Liver (tissue), 8 donors: ENCODE measurements at regions not wholly inside any gene's neighbourhood (a gene's known extent, or its start where the extent isn't known, plus 50 kb on each side); places are given as distances from the start of the nearest gene placed in this dataset.

Experiments used
- DNase-seq: peaks from one replicate; pipeline ENCODE4 v3.0.0-alpha.2; 2017; ENCODE audit warnings: low spot score
- H3K27ac ChIP-seq, 2 donors: one replicate each; pipeline ENCODE4 v1.7.0; 2013; ENCODE audit warnings: inconsistent platforms in 2 of 2, low read length in 2 of 2, control low read depth in 1 of 2, low read depth in 1 of 2, mild to moderate bottlenecking in 1 of 2
- H3K27me3 ChIP-seq, 4 donors: one replicate each; pipeline versions ENCODE4 v1.6.1 to v1.7.0; 2013; ENCODE audit warnings: low read length in 3 of 4, inconsistent platforms in 1 of 4, mild to moderate bottlenecking in 1 of 4, moderate library complexity in 1 of 4; ENCODE audit not compliant: control insufficient read depth in 4 of 4, insufficient read depth in 4 of 4
- H3K36me3 ChIP-seq, 4 donors: one replicate each; pipeline versions ENCODE4 v1.6.1 to v1.7.0; 2013; ENCODE audit warnings: low read length in 3 of 4, mild to moderate bottlenecking in 3 of 4, low read depth in 1 of 4, moderate library complexity in 1 of 4; ENCODE audit not compliant: control insufficient read depth in 4 of 4, insufficient read depth in 3 of 4
- H3K4me1 ChIP-seq, 4 donors: one replicate each; pipeline versions ENCODE4 v1.6.1 to v1.7.0; 2013; ENCODE audit warnings: low read length in 3 of 4, mild to moderate bottlenecking in 3 of 4, moderate library complexity in 1 of 4; ENCODE audit not compliant: control insufficient read depth in 4 of 4, insufficient read depth in 4 of 4
- H3K4me3 ChIP-seq, 3 donors: one replicate each; pipeline versions ENCODE4 v1.6.1 to v1.7.0; 2013; ENCODE audit warnings: low read length in 3 of 3, control low read depth in 1 of 3, low read depth in 1 of 3, mild to moderate bottlenecking in 1 of 3
- H3K9ac ChIP-seq, 2 donors: one replicate each; pipeline ENCODE4 v1.7.0; 2013; ENCODE audit warnings: low read length in 2 of 2, mild to moderate bottlenecking in 2 of 2, moderate library complexity in 2 of 2, control low read depth in 1 of 2, low read depth in 1 of 2
- H3K9me3 ChIP-seq, 4 donors: one replicate each; pipeline versions ENCODE4 v1.6.1 to v1.7.0; 2013; ENCODE audit warnings: low read length in 3 of 4; ENCODE audit not compliant: control insufficient read depth in 4 of 4
- EGR1 ChIP-seq, 2 donors: IDR thresholded peaks; 2 replicates each; pipeline ENCODE4 v1.6.1; 2016 to 2018; ENCODE audit warnings: antibody characterized with exemption in 2 of 2, low read depth in 2 of 2
- FOXA1 ChIP-seq: IDR thresholded peaks from 2 replicates; pipeline ENCODE4 v1.6.1; 2016; ENCODE audit warnings: antibody characterized with exemption
- FOXA2 ChIP-seq: IDR thresholded peaks from 2 replicates; pipeline ENCODE4 v1.6.1; 2016; ENCODE audit warnings: antibody characterized with exemption
- GABPA ChIP-seq, 2 donors: IDR thresholded peaks in 1 of 2; conservative IDR thresholded peaks in 1 of 2; 2 replicates each; pipeline ENCODE4 v1.6.1; 2016; ENCODE audit warnings: antibody characterized with exemption in 2 of 2, mild to moderate bottlenecking in 1 of 2, moderate library complexity in 1 of 2
- HNF4A ChIP-seq, 2 donors: conservative IDR thresholded peaks; 2 replicates each; pipeline ENCODE4 v1.6.1; 2016; ENCODE audit warnings: antibody characterized with exemption in 2 of 2, mild to moderate bottlenecking in 2 of 2
- HNF4G ChIP-seq: IDR thresholded peaks from 2 replicates; pipeline ENCODE4 v1.6.1; 2016; ENCODE audit warnings: antibody characterized with exemption
- JUND ChIP-seq, 2 donors: IDR thresholded peaks; 2 replicates each; pipeline ENCODE4 v1.6.1; 2016; ENCODE audit warnings: antibody characterized with exemption in 2 of 2
- NR2F2 ChIP-seq: IDR thresholded peaks from 2 replicates; pipeline ENCODE4 v1.6.1; 2016; ENCODE audit warnings: antibody characterized with exemption
- RXRA ChIP-seq, 2 donors: IDR thresholded peaks; 2 replicates each; pipeline ENCODE4 v1.6.1; 2017 to 2018; ENCODE audit warnings: antibody characterized with exemption in 2 of 2, mild to moderate bottlenecking in 1 of 2
- SP1 ChIP-seq: IDR thresholded peaks from 2 replicates; pipeline ENCODE4 v1.6.1; 2018; ENCODE audit warnings: antibody characterized with exemption, mild to moderate bottlenecking
- YY1 ChIP-seq: IDR thresholded peaks from 2 replicates; pipeline ENCODE4 v1.6.1; 2016; ENCODE audit warnings: antibody characterized with exemption, mild to moderate bottlenecking
- WGBS: extraction: QIAGEN DNeasy Blood & Tissue Kit; methylation state at CpG from one replicate; pipeline ENCODE4 v1.1.7; 2013; 5-methylcytosine and 5-hydroxymethylcytosine counted together
- TF ChIP-seq, protein P1 (sequence below): fragments of 150-350 bp; IDR thresholded peaks from 2 replicates; pipeline ENCODE4 v1.5.1; 2017; ENCODE audit warnings: improper control_type of control experiment, low read depth, low read length; ENCODE audit not compliant: missing input control
- TF ChIP-seq, protein P2 (sequence below): IDR thresholded peaks from 2 replicates; pipeline ENCODE4 v1.6.1; 2016; ENCODE audit warnings: antibody characterized with exemption
- TF ChIP-seq, protein P3 (sequence below): IDR thresholded peaks from 2 replicates; pipeline ENCODE4 v1.6.1; 2016; ENCODE audit warnings: antibody characterized with exemption
- TF ChIP-seq, protein P4 (sequence below): IDR thresholded peaks from 2 replicates; pipeline ENCODE4 v1.6.1; 2016; ENCODE audit warnings: antibody characterized with exemption, mild to moderate bottlenecking
- donor health status: healthy.
- donor health status: healthy.
- donor health status: healthy.
- donor health status: healthy.
- donor health status: healthy.

DNA sequence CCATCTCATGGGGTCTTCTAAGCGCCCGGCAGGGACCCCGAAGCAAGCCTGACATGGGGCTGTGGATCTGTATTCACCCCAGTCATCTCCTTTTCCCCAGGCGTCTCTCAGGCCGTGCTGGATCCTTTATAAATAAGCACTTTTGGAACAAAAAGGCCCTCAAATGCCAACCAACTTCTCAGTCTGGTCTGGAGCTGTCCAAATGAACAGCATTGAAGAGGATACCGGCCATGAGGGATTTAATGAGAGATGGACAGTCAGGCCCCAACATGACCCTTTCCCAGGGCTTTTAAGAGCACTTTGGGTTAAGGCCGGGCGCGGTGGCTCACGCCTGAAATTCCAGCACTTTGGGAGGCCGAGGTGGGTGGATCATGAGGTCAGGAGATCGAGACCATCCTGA, 89.2 kb upstream of the SPATA12 start:
- no peaks in the 10 kb centered on the region for H3K4me1 ChIP-seq
- 91% methylated on average over 12 of the region's 12 CpGs for WGBS
- no peak for DNase-seq
- no peaks in the 10 kb centered on the region for H3K27me3 ChIP-seq
- H3K9me3 ChIP-seq, result no peaks in the 10 kb centered on the region
- H3K4me3 ChIP-seq, result no peak overlapping the region
- no peak overlapping the region for H3K27ac ChIP-seq
- no peaks in the 10 kb centered on the region for H3K36me3 ChIP-seq
- no peak overlapping the region for H3K9ac ChIP-seq
- TF ChIP-seq HNF4A (conservative IDR thresholded peaks at IDR 0.05) (no peak), GABPA (IDR thresholded peaks at IDR 0.05 in 1 of 2, conservative IDR thresholded peaks at IDR 0.05 in 1 of 2) (no peak), EGR1 (IDR thresholded peaks at IDR 0.05; ENCODE audit: low read depth in 2 of 2) (no peak), NR2F2 (no peak), FOXA1 (no peak), YY1 (no peak), FOXA2 (no peak), JUND (IDR thresholded peaks at IDR 0.05) (no peak)
- TF ChIP-seq, protein P1, sequence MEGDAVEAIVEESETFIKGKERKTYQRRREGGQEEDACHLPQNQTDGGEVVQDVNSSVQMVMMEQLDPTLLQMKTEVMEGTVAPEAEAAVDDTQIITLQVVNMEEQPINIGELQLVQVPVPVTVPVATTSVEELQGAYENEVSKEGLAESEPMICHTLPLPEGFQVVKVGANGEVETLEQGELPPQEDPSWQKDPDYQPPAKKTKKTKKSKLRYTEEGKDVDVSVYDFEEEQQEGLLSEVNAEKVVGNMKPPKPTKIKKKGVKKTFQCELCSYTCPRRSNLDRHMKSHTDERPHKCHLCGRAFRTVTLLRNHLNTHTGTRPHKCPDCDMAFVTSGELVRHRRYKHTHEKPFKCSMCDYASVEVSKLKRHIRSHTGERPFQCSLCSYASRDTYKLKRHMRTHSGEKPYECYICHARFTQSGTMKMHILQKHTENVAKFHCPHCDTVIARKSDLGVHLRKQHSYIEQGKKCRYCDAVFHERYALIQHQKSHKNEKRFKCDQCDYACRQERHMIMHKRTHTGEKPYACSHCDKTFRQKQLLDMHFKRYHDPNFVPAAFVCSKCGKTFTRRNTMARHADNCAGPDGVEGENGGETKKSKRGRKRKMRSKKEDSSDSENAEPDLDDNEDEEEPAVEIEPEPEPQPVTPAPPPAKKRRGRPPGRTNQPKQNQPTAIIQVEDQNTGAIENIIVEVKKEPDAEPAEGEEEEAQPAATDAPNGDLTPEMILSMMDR, result no peak
- TF ChIP-seq, protein P2, sequence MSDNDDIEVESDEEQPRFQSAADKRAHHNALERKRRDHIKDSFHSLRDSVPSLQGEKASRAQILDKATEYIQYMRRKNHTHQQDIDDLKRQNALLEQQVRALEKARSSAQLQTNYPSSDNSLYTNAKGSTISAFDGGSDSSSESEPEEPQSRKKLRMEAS, result no peak
- TF ChIP-seq, protein P3, sequence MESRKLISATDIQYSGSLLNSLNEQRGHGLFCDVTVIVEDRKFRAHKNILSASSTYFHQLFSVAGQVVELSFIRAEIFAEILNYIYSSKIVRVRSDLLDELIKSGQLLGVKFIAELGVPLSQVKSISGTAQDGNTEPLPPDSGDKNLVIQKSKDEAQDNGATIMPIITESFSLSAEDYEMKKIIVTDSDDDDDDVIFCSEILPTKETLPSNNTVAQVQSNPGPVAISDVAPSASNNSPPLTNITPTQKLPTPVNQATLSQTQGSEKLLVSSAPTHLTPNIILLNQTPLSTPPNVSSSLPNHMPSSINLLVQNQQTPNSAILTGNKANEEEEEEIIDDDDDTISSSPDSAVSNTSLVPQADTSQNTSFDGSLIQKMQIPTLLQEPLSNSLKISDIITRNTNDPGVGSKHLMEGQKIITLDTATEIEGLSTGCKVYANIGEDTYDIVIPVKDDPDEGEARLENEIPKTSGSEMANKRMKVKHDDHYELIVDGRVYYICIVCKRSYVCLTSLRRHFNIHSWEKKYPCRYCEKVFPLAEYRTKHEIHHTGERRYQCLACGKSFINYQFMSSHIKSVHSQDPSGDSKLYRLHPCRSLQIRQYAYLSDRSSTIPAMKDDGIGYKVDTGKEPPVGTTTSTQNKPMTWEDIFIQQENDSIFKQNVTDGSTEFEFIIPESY, result no peak
- TF ChIP-seq, protein P4, sequence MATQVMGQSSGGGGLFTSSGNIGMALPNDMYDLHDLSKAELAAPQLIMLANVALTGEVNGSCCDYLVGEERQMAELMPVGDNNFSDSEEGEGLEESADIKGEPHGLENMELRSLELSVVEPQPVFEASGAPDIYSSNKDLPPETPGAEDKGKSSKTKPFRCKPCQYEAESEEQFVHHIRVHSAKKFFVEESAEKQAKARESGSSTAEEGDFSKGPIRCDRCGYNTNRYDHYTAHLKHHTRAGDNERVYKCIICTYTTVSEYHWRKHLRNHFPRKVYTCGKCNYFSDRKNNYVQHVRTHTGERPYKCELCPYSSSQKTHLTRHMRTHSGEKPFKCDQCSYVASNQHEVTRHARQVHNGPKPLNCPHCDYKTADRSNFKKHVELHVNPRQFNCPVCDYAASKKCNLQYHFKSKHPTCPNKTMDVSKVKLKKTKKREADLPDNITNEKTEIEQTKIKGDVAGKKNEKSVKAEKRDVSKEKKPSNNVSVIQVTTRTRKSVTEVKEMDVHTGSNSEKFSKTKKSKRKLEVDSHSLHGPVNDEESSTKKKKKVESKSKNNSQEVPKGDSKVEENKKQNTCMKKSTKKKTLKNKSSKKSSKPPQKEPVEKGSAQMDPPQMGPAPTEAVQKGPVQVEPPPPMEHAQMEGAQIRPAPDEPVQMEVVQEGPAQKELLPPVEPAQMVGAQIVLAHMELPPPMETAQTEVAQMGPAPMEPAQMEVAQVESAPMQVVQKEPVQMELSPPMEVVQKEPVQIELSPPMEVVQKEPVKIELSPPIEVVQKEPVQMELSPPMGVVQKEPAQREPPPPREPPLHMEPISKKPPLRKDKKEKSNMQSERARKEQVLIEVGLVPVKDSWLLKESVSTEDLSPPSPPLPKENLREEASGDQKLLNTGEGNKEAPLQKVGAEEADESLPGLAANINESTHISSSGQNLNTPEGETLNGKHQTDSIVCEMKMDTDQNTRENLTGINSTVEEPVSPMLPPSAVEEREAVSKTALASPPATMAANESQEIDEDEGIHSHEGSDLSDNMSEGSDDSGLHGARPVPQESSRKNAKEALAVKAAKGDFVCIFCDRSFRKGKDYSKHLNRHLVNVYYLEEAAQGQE, result no peak

DNA sequence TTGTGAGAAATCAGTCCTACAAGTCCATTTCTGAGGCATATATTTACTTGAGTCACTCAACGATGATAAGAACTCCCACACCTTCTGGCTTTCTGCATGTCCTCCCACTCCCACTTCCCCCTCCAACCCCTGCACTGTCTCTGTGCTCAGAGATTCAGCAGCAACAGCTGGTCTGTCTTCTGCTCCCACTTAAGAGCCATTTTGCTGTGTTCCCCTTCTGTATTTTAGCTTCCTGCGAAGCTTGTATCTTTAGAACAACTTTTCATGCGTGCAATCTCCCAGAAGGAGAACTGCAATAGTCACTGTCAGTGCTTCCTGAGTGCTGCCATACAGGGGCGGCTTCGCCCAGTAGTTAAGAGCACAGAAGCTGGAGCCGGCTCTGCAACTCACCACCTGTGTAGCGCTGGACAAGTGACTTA, 90.0 kb upstream of the SPATA12 start:
- TF ChIP-seq RXRA (IDR thresholded peaks at IDR 0.05), result no peak
- TF ChIP-seq HNF4G, result no peak
- TF ChIP-seq FOXA1, result no peak
- TF ChIP-seq SP1, result no peak
- TF ChIP-seq NR2F2, result no peak
- Histone ChIP-seq H3K27me3 (no peaks in the 10 kb centered on the region), H3K27ac (no peak overlapping the region), H3K9me3 (no peaks in the 10 kb centered on the region), H3K9ac (no peak overlapping the region), H3K36me3 (no peaks in the 10 kb centered on the region), H3K4me1 (no peaks in the 10 kb centered on the region), H3K4me3 (no peak overlapping the region)
- no peak for DNase-seq
- WGBS, result 66% methylated on average over 7 of the region's 7 CpGs
